ENCODE measurements at regions not wholly inside any gene's neighbourhood (a gene's known extent, or its start where the extent isn't known, plus 50 kb on each side); places are given as distances from the start of the nearest gene placed in this dataset.

DNA sequence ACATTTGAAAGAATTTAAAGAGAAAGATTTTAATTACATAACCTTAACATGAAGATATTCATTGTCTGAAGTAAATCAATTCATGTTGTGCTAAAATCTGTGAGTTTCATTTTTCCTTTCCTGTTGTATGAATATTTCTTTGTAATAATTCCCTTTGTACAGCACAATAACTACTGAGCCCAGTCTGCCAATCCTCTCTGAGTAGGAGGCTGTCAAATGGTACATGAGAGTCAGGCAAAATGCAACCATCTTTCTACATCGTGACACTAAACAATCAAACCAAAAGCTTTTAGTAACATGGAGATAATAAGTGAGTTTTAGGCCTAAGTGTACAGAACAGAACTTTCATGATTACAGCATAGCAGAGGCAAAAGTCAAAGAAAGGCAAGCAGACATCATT, 165.5 kb downstream of the PLPPR4 start:
- no peaks in the 10 kb centered on the region for H3K36me3 Mint-ChIP-seq
- Histone ChIP-seq H3K27ac (ENCODE audit: low read depth in 1 of 2, low read length in 2 of 2) (no peak overlapping the region), H3K79me2 (ENCODE audit: insufficient read depth, low read length) (no peaks in the 10 kb centered on the region), H3K9me3 (replicated peaks in 1 of 2; ENCODE audit: control insufficient read depth in 1 of 2, insufficient read depth in 1 of 2, low read length in 2 of 2) (no peaks in the 10 kb centered on the region), H4K20me1 (ENCODE audit: insufficient read depth, low read length) (no peaks in the 10 kb centered on the region), H3K9ac (ENCODE audit: insufficient read depth, low read length, poor library complexity, severe bottlenecking) (no peak overlapping the region), H3K4me2 (replicated peaks; ENCODE audit: extremely low read depth, low read length, poor library complexity, severe bottlenecking) (no peak overlapping the region), H3K36me3 (replicated peaks in 1 of 2; ENCODE audit: control insufficient read depth in 1 of 2, insufficient read depth in 2 of 2, low read length in 2 of 2) (no peaks in the 10 kb centered on the region), H3K27me3 (ENCODE audit: control insufficient read depth in 2 of 2, insufficient read depth in 2 of 2, low read length in 2 of 2) (no peaks in the 10 kb centered on the region), H2AFZ (ENCODE audit: insufficient read depth, low read depth, low read length, poor library complexity, severe bottlenecking) (no peak overlapping the region), H3K4me1 (ENCODE audit: control insufficient read depth in 1 of 2, insufficient read depth in 2 of 2, low read length in 2 of 2) (no peaks in the 10 kb centered on the region), H3K4me3 (replicated peaks in 1 of 3; ENCODE audit: low read depth in 2 of 3, low read length in 3 of 3) (no peak overlapping the region)
- H3K27ac Mint-ChIP-seq: no peak overlapping the region
- H3K4me1 Mint-ChIP-seq: no peaks in the 10 kb centered on the region
- H3K27me3 Mint-ChIP-seq (ENCODE audit: low read depth in 3 of 3): peaks cover 0 to 2% (median 0%) of the 10 kb centered on the region in 3 donors
- no CpG with 5 or more reads among the region's 1 CpG for WGBS (ENCODE audit: insufficient coverage)
- no peak overlapping the region for H3K4me3 Mint-ChIP-seq
- intact Hi-C loops (cut with micrococcal nuclease): no loop called here
- DNase-seq: no peak
- TF ChIP-seq, protein P1, sequence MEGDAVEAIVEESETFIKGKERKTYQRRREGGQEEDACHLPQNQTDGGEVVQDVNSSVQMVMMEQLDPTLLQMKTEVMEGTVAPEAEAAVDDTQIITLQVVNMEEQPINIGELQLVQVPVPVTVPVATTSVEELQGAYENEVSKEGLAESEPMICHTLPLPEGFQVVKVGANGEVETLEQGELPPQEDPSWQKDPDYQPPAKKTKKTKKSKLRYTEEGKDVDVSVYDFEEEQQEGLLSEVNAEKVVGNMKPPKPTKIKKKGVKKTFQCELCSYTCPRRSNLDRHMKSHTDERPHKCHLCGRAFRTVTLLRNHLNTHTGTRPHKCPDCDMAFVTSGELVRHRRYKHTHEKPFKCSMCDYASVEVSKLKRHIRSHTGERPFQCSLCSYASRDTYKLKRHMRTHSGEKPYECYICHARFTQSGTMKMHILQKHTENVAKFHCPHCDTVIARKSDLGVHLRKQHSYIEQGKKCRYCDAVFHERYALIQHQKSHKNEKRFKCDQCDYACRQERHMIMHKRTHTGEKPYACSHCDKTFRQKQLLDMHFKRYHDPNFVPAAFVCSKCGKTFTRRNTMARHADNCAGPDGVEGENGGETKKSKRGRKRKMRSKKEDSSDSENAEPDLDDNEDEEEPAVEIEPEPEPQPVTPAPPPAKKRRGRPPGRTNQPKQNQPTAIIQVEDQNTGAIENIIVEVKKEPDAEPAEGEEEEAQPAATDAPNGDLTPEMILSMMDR (IDR thresholded peaks at IDR 0.05): no peak
- H3K9me3 Mint-ChIP-seq: peaks cover 0 to 6% (median 2%) of the 10 kb centered on the region in 7 donors

DNA sequence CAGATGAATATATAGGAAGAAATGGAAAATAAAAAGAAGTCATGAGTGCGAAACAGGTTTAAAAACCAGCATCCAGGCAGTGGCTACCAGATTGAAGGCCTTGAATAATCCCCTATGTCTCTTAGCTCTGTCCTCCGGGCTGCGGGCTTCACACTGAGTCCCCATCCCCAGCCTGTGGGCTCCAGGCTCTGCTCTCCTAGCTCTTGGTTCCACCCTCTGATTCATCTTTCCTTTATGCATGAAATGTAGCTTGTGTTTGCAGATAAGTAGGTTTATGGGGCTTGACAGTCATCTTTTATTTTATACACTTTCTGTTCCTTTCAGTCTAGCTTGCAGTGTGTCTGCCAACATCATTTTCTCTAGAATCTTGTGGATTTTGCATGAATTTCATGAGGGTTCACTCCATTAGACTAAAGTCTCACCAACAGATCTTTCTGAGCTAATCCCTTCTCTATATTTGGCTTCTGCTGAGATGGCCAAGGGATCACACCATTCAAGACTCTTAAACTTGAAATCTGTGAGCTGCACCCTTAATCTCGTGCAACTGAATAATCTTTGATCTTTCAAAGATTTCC, 174.5 kb downstream of the PLPPR4 start:
- intact Hi-C loops (cut with micrococcal nuclease): no loop called here
- no peak overlapping the region for H3K4me3 Mint-ChIP-seq
- TF ChIP-seq, protein P1 (IDR thresholded peaks at IDR 0.05): no peak

More for the DNA sequence above, 174.5 kb downstream of the PLPPR4 start:
- no peak overlapping the region for H3K4me2 ChIP-seq (replicated peaks; ENCODE audit: extremely low read depth, low read length, poor library complexity, severe bottlenecking)
- no peak overlapping the region for H3K4me3 ChIP-seq (replicated peaks in 1 of 3; ENCODE audit: low read depth in 2 of 3, low read length in 3 of 3)
- no peaks in the 10 kb centered on the region for H3K9me3 ChIP-seq (replicated peaks in 1 of 2; ENCODE audit: control insufficient read depth in 1 of 2, insufficient read depth in 1 of 2, low read length in 2 of 2)
- H2AFZ ChIP-seq (ENCODE audit: insufficient read depth, low read depth, low read length, poor library complexity, severe bottlenecking): no peak overlapping the region
- H3K36me3 Mint-ChIP-seq: no peaks in the 10 kb centered on the region
- no peaks in the 10 kb centered on the region for H3K27me3 ChIP-seq (ENCODE audit: control insufficient read depth in 2 of 2, insufficient read depth in 2 of 2, low read length in 2 of 2)
- H3K27ac ChIP-seq (ENCODE audit: low read depth in 1 of 2, low read length in 2 of 2): no peak overlapping the region
- H3K4me1 ChIP-seq (ENCODE audit: control insufficient read depth in 1 of 2, insufficient read depth in 2 of 2, low read length in 2 of 2): peaks cover 0 to 5% of the 10 kb centered on the region in 2 donors
- 93% methylated on average over 3 of the region's 4 CpGs for WGBS (ENCODE audit: insufficient coverage)
- peaks cover 0 to 4% (median 1%) of the 10 kb centered on the region in 7 donors for H3K9me3 Mint-ChIP-seq
- peaks cover 0 to 2% (median 0%) of the 10 kb centered on the region in 3 donors for H3K27me3 Mint-ChIP-seq (ENCODE audit: low read depth in 3 of 3)
- no peak overlapping the region for H3K27ac Mint-ChIP-seq
- H4K20me1 ChIP-seq (ENCODE audit: insufficient read depth, low read length): no peaks in the 10 kb centered on the region
- H3K79me2 ChIP-seq (ENCODE audit: insufficient read depth, low read length): no peaks in the 10 kb centered on the region
- H3K4me1 Mint-ChIP-seq: peaks cover 8% of the 10 kb centered on the region
- no peak for DNase-seq
- H3K36me3 ChIP-seq (replicated peaks in 1 of 2; ENCODE audit: control insufficient read depth in 1 of 2, insufficient read depth in 2 of 2, low read length in 2 of 2): no peaks in the 10 kb centered on the region
- no peak overlapping the region for H3K9ac ChIP-seq (ENCODE audit: insufficient read depth, low read length, poor library complexity, severe bottlenecking)

All from CD14-positive monocyte (primary cell).